DND-41 (cell line): ENCODE measurements at regions not wholly inside any gene's neighbourhood (a gene's known extent, or its start where the extent isn't known, plus 50 kb on each side); places are given as distances from the start of the nearest gene placed in this dataset.

Source experiments
- CTCF ChIP-seq: IDR thresholded peaks from 2 replicates; pipeline ENCODE4 v1.5.1; 2012; ENCODE audit warnings: borderline replicate concordance, low read length, moderate library complexity, mild to moderate bottlenecking; ENCODE audit not compliant: poor library complexity, severe bottlenecking; ENCODE audit errors: extremely low read depth
- EZH2 ChIP-seq: IDR thresholded peaks from 3 replicates; pipeline ENCODE4 v1.6.1; 2012; ENCODE audit warnings: borderline replicate concordance, low read depth, mild to moderate bottlenecking, moderate library complexity, low read length, inconsistent platforms; ENCODE audit not compliant: severe bottlenecking

- TF ChIP-seq CTCF: no peak
- no peak for TF ChIP-seq EZH2
These were observed 195.2 kb upstream of the CNTNAP4 start for GRCh38 chr16:76081967-76082366.
